ENCODE measurements at regions not wholly inside any gene's neighbourhood (a gene's known extent, or its start where the extent isn't known, plus 50 kb on each side); places are given as distances from the start of the nearest gene placed in this dataset.

GRCh38 chr5:103800741-103801495 is 238.3 kb upstream of the NUDT12 start:
- H3K4me1 ChIP-seq (ENCODE audit: control insufficient read depth, insufficient read depth, low read length), result no peaks in the 10 kb centered on the region
- WGBS, 2 experiments (ENCODE audit: insufficient coverage in 1 of 2, insufficient read length in 1 of 2), result 48% methylated on average over 2 of the region's 2 CpGs; no CpG with 5 or more reads in 1 of the 2 experiments

GRCh38 chr5:103793595-103794182 is 231.1 kb upstream of the NUDT12 start:
- Histone ChIP-seq H3K4me3 (ENCODE audit: low read length) (no peak overlapping the region), H3K27me3 (ENCODE audit: control insufficient read depth, insufficient read depth, low read length, poor library complexity, severe bottlenecking) (no peaks in the 10 kb centered on the region), H3K4me1 (ENCODE audit: control insufficient read depth, insufficient read depth, low read length) (no peaks in the 10 kb centered on the region), H3K9ac (ENCODE audit: extremely low read depth, low read length, poor library complexity, severe bottlenecking) (no peak overlapping the region), H3K27ac (ENCODE audit: low read depth, low read length) (no peak overlapping the region), H3K9me3 (ENCODE audit: control insufficient read depth, low read length) (peaks cover 56% of the 10 kb centered on the region), H3K36me3 (ENCODE audit: control insufficient read depth, insufficient read depth, low read length) (no peaks in the 10 kb centered on the region)
- Mint-ChIP-seq H3K27ac (no peak overlapping the region), H3K27me3 (ENCODE audit: insufficient read depth) (no peaks in the 10 kb centered on the region), H3K4me1 (no peaks in the 10 kb centered on the region), H3K4me3 (no peak overlapping the region), H3K9me3 (peaks cover 52% of the 10 kb centered on the region), H3K36me3 (ENCODE audit: low read depth) (peaks cover 19% of the 10 kb centered on the region)
- no peak for TF ChIP-seq CTCF (conservative IDR thresholded peaks at IDR 0.05)
- no peak for DNase-seq

More at GRCh38 chr5:103800741-103801495, 238.3 kb upstream of the NUDT12 start:
- TF ChIP-seq CTCF (conservative IDR thresholded peaks at IDR 0.05), result no peak
- H3K27me3 ChIP-seq (ENCODE audit: control insufficient read depth, insufficient read depth, low read length, poor library complexity, severe bottlenecking), result no peaks in the 10 kb centered on the region
- no peak for DNase-seq
- no peak overlapping the region for H3K27ac ChIP-seq (ENCODE audit: low read depth, low read length)
- H3K36me3 ChIP-seq (ENCODE audit: control insufficient read depth, insufficient read depth, low read length), result no peaks in the 10 kb centered on the region
- Mint-ChIP-seq H3K4me1 (no peaks in the 10 kb centered on the region), H3K4me3 (no peak overlapping the region), H3K27me3 (ENCODE audit: insufficient read depth) (no peaks in the 10 kb centered on the region), H3K36me3 (ENCODE audit: low read depth) (no peaks in the 10 kb centered on the region), H3K9me3 (peaks cover 7% of the 10 kb centered on the region), H3K27ac (no peak overlapping the region)
- H3K4me3 ChIP-seq (ENCODE audit: low read length), result no peak overlapping the region
- H3K9ac ChIP-seq (ENCODE audit: extremely low read depth, low read length, poor library complexity, severe bottlenecking), result no peak overlapping the region
- H3K9me3 ChIP-seq (ENCODE audit: control insufficient read depth, low read length), result peaks cover 8% of the 10 kb centered on the region

GRCh38 chr5:103785569-103785968 is 223.0 kb upstream of the NUDT12 start:
- WGBS, 2 experiments (ENCODE audit: insufficient coverage in 1 of 2, insufficient read length in 1 of 2), result 86% methylated on average over 1 of the region's 2 CpGs; no CpG with 5 or more reads in 1 of the 2 experiments
- Histone ChIP-seq H3K9me3 (ENCODE audit: control insufficient read depth, low read length) (peaks cover 16% of the 10 kb centered on the region), H3K4me1 (ENCODE audit: control insufficient read depth, insufficient read depth, low read length) (no peaks in the 10 kb centered on the region), H3K9ac (ENCODE audit: extremely low read depth, low read length, poor library complexity, severe bottlenecking) (no peak overlapping the region), H3K4me3 (ENCODE audit: low read length) (no peak overlapping the region), H3K36me3 (ENCODE audit: control insufficient read depth, insufficient read depth, low read length) (no peaks in the 10 kb centered on the region), H3K27me3 (ENCODE audit: control insufficient read depth, insufficient read depth, low read length, poor library complexity, severe bottlenecking) (no peaks in the 10 kb centered on the region), H3K27ac (ENCODE audit: low read depth, low read length) (no peak overlapping the region)
- no peak for TF ChIP-seq CTCF (conservative IDR thresholded peaks at IDR 0.05)
- Mint-ChIP-seq H3K9me3 (peaks cover 15% of the 10 kb centered on the region), H3K27me3 (ENCODE audit: insufficient read depth) (no peaks in the 10 kb centered on the region), H3K36me3 (ENCODE audit: low read depth) (peaks cover 6% of the 10 kb centered on the region), H3K4me1 (no peaks in the 10 kb centered on the region), H3K4me3 (no peak overlapping the region), H3K27ac (no peak overlapping the region)
- no peak for DNase-seq

Measured in endodermal cell (in vitro differentiated cells).